NCI-H1417 (cell line): ENCODE measurements at regions not wholly inside any gene's neighbourhood (a gene's known extent, or its start where the extent isn't known, plus 50 kb on each side); places are given as distances from the start of the nearest gene placed in this dataset.

Experiments
- DNase-seq, 3 experiments: peaks; one replicate each; lab custom pipeline; 2025; lab: John Stamatoyannopoulos, UW

DNA sequence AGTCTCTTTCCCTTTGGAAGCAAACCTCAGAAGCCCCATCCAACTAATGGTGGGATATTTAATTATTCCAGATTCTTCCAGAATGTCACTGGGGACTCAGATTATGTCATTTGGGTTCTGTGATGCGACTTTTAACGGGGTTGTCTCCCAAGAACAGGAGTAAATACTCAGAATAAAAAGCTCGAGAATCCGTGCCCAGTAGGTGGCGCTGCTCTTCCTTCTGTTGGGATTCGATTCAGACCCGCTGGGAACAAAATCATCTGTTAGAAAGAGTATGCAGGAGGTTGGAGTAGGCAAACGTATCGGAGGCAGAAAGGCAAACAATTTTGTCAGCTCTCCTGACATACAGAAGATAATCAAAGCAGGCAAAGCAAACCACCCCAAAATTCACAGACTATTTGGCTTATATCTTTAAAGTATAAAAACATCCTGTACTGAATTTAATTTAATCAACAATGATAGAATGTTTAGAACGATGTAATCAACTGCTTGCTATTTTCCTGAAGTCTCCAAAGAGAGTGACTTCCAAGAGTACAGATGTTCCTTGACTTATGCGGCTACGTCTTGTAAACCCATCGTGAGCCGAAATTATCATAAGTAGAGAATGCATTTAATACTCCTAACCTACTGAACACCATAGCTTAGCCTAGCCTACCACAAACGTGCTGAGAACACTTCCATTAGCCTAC, 169.8 kb upstream of the RAI14 start:
- DNase-seq: peak; percentile 82 to 96 (median 95)

DNA sequence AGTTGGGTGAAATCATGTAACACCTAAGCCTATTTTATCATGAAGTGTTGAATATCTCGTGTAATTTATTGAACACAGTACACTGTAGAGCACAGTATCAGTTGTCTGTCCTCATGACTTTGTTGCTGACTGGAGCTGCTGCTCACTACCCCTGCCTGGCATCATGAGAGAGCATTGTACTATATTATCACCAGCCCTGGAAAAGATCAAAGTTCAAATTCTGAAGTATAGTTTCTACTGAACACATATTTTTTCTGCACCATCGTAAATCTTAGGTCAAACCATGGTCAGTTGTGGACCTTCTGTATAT, 169.3 kb upstream of the RAI14 start:
- DNase-seq: no peak

DNA sequence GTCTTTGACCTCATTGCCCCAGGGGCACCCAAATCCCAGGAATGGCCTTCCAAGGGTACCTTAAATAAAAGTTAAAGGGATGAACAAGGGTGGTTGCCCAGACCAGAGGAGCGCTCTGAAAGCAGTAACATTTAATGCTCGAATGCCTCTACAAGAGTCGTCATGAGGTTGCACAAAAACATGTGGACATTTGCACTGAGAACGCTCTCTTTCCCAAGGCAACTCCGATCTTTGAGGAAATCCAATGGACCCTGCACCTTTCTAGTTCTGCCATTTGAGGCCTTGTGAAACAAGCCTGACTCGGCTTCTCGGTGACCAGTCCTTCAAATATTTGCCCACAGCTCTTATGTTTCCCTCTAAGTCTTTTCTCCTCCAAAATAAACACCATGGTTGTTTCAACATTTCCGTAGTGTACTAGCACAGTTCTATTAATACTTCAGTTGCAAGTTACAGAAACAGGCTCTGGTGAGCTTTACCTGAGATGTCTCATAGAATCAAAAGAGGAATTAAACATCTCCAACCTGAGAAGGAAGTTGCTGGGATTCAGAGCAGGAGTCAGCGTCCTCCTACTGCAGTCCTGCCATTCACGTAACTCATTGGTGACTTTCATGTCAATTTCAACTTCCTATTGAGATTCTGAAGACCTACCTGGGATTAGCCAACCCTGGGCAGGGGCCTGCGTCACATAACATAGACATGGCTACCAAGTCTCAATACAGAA, 168.8 kb upstream of the RAI14 start:
- DNase-seq: peak in 1 of 3 experiments; percentile 51

DNA sequence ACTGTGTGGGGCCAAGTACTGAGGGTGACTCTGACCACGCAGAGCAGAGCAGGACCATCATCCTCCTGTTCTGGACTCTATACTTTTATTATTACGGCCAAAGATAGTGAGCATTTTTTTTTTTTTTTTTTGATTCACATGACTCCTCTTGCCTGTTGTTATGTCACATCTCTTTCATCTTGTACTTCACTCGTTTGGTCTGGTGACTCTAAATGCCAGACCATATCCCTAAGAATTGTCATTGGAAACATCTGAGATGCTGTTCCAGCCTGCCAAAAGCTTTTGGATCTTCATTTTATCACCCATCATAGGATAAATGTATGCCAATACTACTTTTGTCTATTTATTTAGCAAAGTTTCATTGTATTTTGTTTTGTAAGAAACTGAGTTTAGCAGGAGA, 168.2 kb upstream of the RAI14 start:
- DNase-seq: no peak

DNA sequence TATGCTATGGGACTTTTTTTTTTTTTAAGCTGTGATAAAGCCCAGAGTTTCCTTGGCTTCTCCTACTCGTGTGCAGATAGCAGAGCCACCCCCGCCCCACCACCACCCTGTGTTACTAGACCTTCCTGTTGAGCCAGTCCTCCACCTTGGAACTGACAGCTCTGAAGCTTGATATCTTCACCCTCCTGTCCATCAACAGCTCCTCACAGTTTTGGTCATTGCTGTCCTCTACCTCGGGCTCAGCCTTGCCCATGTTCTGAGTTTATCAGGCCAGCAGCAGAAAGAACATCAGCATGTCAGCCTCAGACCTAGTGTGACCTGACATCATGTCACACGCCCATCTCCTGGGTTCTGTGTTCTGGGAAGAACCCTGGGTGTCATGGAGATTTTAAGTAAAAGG, 167.1 kb upstream of the RAI14 start:
- no peak for DNase-seq

DNA sequence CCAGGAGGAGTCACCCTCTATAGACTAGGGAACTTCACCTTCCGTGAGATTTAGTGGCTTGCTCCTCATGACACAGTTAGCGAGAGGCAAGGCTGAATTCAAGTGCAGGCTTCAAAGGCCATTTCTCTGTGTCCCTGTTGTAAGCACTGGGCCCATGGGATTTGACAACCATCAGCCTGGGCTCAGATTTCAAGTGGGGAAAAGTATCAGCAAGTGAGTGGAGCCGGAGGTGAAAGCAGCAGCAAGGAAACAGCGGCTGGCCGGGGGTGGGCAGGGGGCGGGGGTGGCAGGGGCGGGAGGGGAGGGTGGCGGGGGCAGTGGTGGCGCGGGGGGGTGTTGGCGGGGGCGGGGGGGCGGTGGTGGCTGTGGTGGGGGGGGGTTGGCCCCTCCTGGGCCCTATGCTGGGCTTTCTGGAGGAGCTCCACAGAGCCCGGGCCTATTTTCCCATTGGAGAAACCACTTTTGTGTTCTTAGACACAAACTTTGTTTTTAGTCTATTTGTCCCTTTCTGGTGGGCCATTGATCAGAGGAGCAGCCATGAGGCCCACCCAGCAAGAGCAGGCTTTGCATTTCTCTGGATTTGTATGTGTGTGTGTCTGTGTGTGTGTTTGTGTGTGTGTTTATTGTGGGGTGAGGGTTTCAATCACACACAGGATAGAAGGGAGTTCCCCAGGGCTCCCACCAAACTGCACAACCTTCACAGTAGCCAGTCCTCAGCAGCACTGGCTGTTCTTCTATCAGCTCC, 165.4 kb upstream of the RAI14 start:
- DNase-seq: peak in 2 of 3 experiments; percentile 53 to 99

DNA sequence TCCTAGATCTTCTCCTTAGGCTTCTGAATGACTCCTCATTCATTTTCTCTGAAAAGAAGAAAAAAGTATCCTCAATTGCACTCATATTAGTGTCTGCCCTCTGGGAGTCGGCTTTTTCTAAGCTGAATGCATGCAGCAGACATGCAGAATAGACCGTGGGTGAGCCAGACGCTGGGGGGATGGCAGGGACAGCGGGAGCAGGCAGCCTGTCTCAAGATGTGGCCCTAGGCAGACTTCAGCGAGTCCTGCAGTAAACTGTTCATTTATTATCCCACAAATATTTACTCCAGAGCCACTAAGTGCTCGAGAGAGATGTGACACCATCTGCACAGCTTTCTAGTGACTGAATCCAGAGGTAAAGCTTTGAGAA, 164.9 kb upstream of the RAI14 start:
- DNase-seq: no peak

DNA sequence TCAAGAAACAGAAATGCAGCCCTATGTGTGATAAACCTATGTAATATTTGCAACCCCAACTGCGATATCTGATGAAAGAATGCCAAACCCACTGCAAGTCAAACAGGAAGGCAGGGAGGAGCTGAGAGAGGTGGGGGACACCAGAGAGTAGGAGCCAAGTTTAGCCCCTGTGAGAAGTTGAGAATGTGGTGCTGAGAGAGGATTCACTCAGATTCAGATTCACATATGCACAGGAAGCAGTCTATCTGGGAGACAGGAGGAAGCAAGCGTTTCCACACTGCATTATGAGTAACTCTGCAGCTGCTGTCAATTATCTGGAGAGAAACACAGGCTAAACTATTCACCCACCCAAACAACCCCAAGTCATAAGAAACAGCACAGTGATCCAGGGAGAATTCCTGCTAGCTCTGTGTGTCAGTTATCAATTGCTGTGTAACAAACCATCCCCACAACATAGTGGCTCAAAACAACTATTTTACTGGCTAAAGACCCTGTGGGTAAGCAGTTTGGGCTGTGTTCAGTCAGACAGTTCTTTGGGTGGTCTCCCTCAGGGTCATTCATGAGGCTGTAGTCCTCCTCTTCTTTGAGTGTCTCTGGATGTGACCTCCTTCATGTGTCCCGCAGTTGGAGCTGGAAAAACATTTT, 161.9 kb upstream of the RAI14 start:
- no peak for DNase-seq

DNA sequence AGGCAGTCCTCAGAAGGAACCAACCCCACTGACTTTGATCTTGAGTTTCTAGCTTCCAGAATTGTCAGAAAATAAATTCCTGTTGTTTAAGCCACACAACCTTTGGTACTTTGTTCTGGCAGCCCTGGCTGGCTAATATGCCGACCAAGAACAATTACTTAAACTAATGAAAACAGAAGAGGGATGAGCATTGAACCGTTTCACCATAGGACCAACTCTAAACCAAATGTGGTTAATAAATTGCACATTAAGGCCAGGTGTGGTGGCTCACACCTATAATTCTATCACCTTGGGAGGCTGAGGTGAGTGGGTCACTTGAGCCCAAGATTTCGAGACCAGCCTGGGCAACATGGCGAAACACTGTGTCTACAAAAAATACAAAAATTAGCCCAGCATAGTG, 160.9 kb upstream of the RAI14 start:
- DNase-seq: no peak

DNA sequence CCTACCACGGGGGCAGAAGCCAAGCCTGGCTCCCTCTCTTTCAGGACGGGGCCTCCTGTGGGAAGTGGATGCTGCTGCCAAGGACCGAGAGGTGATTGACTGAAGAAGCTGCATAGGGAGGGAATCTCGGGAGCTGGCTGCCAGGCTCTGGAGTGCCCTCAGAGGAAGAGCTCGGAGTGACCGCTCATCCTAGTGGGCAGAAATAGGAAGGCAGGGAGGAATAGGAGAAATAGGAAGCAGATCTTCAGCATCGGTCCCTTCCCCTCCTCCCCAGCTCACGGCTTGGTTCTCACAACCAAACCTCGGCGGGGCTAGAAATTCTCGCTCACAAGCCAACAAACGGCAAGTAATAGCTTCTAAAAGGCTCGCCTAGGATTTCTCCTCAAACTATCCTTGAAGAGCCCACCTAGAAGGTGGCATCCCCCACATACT, 159.9 kb upstream of the RAI14 start:
- DNase-seq: no peak

DNA sequence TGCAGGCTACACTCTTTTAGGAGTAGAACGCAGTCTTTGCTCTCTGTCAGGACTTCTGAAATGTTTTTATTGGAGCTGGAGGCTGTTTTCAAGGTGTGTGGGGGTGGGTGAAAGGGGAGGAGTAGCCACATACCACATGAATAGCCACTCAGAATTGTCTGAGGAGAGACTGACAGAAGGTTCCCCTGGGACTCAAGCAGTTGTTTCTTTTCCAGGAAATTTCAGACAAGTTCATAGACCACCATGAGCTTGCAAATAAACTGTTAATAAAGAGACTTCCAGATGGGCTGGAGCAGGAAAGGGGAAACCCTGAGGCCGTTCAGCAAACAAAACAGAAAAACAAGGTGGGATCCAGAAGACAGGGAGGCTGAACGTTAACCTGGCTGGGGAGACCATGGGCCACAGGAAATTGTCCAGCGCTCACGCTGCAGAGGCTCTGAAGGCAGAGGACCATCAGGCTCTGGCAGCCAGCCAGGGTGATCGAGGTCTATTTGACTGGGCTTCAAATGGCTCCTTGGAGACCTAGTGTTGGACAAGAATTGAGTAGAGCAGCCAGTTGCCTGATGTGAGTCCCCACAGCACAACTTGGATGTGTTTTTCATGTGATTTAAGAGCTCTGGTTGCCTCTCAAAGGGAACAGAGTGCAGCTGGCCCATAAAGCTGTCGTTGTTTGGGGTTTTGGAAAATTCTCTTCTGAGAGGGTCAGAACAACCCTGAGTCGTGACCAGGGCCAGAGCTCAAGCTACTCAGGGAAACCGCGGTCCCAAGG, 159.2 kb upstream of the RAI14 start:
- DNase-seq: peak in 2 of 3 experiments; percentile 21 to 40

DNA sequence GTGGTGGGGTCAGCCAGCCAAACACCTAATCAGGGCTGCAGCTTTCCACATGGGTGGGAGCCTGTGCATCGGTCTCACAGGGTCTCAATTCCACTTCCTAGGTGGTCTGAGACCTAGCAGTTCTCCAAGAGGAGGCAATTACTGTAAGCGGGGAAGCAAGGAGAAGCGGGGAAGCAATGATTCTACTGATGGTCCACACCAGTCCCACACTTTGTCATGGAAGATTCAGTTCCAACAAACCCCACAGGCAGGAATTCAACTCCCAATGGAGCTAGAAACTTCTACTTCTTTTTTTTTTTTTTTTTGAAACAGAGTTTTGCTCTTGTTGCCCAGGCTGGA, 158.7 kb upstream of the RAI14 start:
- no peak for DNase-seq

DNA sequence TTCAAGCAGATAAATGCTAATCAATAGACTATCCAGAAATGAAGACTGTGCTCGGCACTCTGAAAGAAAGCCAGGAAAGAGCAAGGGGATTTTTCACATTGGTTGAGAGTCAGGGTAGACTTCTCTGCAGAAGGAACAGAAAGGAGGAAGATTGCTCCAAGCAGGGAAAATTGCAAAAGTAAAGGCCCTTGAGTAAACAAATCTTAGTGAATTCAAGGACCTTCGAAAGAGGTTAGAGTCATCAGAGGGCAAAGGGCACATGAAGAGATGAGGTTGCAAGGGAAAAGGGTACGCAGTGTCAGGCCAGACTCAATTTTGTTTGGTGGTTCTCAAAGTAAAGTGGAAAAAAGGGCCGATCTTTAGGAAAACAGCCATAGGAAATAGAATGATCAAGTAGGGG, 157.6 kb upstream of the RAI14 start:
- DNase-seq: no peak

DNA sequence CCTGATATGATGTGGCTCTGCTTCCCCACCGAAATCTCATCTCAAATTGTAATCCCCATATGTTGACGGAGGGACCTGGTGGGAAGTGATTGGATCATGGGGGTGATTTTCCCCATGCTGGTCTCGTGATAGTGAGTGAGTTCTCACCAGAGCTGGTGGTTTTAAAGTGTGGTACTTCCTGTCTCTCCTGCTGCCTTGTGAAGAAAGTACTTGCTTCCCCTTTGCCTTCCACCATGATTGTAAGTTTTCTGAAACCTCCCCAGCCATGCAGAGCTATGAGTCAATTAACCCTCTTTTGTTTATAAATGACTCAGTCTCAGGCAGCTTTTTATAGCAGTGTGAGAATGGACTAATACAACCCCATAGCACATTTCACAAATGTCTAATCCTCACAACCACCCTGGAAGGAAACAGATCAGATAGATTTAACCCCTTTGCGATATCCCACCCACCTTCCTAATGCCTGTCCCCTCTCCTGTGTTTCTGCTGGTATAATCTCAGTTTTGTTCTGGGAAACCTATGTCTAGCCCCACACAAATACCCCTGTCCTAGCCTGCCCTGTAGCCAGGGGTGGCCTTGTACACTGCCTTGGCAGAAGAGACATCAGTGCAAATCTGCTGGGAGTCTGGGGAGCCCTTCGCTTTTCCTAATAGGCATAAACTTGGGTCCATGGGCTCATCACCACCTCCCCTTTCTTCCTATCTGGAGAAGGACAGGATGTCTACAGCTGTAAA, 157.0 kb upstream of the RAI14 start:
- no peak for DNase-seq

DNA sequence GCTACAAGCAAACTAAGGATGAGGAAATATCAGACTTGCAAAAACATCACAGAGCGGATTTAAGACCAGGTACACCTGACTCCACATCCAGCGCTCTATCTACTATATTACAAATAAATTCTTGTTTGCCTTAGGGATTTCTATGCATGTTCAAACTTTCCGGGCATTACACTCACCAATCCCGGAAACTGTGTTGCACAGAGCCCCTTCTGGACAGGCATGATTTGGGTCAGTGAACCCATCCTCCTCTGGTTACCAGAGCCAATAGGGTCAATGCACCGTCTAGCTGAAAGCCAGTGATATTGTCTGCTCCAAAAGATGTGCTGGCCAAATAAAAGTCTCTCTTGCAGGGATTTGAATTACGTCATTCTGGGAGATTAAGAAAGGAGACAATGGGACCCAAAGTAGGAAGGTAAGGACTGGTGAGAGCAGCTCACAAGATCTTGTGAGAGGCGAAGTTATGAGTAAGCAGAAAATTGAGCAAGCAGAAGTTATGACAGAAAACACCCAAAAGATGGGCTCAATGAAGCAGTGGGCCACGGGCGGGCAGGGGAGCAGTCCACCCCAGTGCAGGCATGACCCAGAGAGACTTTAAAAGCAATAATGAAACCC, 155.8 kb upstream of the RAI14 start:
- DNase-seq: no peak

DNA sequence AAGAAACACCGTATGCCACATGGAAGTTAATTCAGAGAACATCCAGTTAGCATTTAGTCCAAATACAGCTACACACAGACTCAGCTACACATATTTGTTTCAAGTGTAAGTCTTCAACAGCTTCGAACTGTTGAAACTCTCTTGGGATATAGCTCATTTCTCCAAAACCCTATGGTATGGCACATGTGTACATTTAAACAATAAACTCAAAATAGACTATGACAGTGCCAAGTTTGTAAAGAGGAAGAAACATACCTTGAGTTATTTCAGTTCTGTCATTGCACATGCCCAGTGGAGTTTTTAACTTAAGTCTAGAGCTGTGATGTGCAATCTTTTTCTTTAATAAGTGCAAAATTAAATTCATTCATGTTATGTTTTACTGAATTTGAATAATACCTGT, 155.1 kb upstream of the RAI14 start:
- DNase-seq: no peak

DNA sequence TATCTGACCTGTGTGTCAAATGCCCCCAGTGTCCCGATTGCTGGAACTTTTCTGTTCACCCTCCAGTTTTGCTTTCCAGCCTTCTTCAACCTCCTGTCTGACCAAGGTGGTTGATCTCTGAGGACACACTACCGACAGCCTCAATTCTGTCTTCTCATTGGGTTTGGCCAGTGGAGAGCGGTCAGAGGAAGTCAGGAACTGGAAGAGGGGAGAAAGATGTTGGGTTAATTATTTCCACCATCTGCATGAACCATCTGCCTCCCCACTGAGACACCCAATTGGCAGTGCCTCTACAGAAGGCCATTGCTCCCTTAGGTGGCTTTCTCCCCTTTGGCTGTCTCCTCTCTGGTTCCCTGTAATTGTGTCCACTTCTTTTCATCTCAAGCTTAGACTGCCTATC, 154.3 kb upstream of the RAI14 start:
- no peak for DNase-seq

DNA sequence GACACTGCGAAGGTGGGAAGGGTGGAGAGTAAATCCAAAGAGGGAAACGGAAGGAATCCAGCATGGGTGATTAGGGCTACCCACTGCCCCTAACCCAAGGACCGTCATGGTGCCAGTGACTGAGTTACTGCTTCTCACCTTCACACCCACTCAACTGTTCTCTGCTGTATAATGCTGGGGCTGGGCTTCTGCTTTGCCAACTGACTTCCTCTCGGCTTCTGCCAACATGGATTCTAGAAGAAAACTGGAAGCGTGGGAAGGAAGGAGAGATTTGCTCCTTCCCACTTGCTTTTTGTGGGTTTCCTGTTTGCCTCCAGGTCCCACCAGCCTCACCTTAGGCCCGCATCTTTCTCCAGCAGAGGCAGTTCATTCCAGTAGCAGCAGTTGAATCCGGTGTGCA, 153.5 kb upstream of the RAI14 start:
- DNase-seq: no peak

DNA sequence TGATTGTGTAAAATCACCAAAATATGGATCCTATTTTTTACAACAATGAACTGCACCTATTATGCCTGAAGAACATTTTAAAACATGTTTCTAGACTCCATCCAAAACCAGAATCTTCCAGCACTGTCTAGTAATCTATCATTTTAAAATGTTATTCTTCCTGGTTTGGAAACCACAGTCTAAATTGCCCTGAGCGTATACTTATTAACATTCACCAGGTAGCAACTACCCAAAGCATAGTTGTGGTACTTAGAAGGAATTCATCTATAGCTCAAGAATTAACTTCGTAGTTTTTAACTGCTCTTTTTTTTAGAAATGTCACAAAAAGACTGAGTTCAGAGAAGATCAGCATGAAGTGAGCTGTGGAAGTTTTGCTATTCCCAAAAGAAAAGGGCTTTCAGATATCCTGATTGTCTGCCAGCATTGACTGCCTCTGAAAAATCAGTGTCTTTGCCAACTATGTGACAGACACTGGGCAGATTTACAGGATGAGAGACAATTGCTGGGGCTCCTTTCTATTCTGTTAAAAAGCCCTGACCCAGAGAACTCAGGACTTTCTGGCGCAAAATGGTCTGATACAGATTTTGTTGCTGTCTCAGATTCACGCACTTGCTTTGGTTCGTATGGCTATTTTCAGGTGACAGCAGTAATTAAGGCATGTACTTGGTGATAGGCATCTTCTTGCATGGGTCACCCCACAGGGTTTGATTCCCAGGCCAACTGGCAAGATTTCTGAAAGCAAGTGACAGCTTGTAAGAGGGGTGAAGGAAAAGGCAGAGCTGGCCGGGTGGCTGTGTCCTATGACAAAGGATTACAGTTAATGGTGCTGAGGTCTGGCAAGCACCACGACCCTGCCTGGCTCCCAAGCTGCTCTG, 152.5 kb upstream of the RAI14 start:
- DNase-seq: no peak

DNA sequence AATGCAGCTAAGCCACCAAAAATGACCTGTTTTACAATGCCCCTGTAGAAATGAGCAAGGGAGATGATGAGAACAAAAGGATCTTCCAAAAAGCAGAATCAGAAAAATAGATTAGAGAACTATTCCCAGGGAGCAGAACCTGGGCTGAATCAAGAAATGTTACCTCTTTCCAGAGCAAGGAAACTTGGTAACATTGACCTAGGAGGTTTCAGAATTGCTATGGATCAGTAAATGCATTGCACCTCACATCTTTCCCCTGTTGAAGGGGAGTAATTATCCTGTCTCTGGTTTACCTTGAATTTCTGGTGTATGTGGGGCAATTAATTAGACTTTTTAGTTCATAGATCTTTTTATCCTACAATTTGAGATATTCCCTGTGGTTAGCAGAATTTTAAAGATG, 151.2 kb upstream of the RAI14 start:
- DNase-seq: no peak
